HG02678 (cell line): ENCODE measurements at regions not wholly inside any gene's neighbourhood (a gene's known extent, or its start where the extent isn't known, plus 50 kb on each side); places are given as distances from the start of the nearest gene placed in this dataset.
"Not testable (repeated sequence)": the region's sequence is repeated elsewhere in the genome, so short reads cannot be mapped to it uniquely, and the experiment has no call there.

Experiments used
- ATAC-seq: cut with Tn5 transposase; IDR thresholded peaks from one replicate; pipeline ENCODE4 v1.9.1; 2021; ENCODE audit warnings: mild to moderate bottlenecking, moderate library complexity; ENCODE audit not compliant: unreplicated experiment

GRCh38 chr22:23443905-23444304 lies 136.2 kb downstream of the IGLL1 start:
- not testable (repeated sequence) for ATAC-seq

- ATAC-seq: not testable (repeated sequence)
These were observed 140.5 kb downstream of the IGLL1 start for GRCh38 chr22:23439581-23439980.

- ATAC-seq: no peak
These were observed 141.9 kb downstream of the IGLL1 start for GRCh38 chr22:23438216-23438615.

GRCh38 chr22:23437779-23438178 lies 142.3 kb downstream of the IGLL1 start:
- no peak for ATAC-seq

- not testable (repeated sequence) for ATAC-seq
These were observed 143.0 kb downstream of the IGLL1 start for GRCh38 chr22:23437107-23437395.

GRCh38 chr22:23436354-23437106 lies 143.6 kb downstream of the IGLL1 start:
- ATAC-seq: not testable (repeated sequence)

GRCh38 chr22:23435186-23435585 lies 144.9 kb downstream of the IGLL1 start:
- not testable (repeated sequence) for ATAC-seq

- ATAC-seq: not testable (repeated sequence)
These were observed 145.8 kb downstream of the IGLL1 start for GRCh38 chr22:23434198-23434830.

GRCh38 chr22:23433127-23434005 lies 146.7 kb downstream of the IGLL1 start:
- not testable (repeated sequence) for ATAC-seq

- not testable (repeated sequence) for ATAC-seq
These were observed 147.4 kb downstream of the IGLL1 start for GRCh38 chr22:23432719-23433118.

GRCh38 chr22:23431337-23432072 lies 148.6 kb downstream of the IGLL1 start:
- no peak for ATAC-seq

GRCh38 chr22:23424551-23425068 lies 155.5 kb downstream of the IGLL1 start:
- not testable (repeated sequence) for ATAC-seq

- no peak for ATAC-seq
These were observed 156.1 kb downstream of the IGLL1 start for GRCh38 chr22:23424031-23424430.

GRCh38 chr22:23422281-23422680 lies 157.8 kb downstream of the IGLL1 start:
- ATAC-seq: not testable (repeated sequence)

GRCh38 chr22:23421300-23421699 lies 158.8 kb downstream of the IGLL1 start:
- not testable (repeated sequence) for ATAC-seq

- ATAC-seq: no peak
These were observed 160.2 kb downstream of the IGLL1 start for GRCh38 chr22:23419931-23420330.

- ATAC-seq: no peak
These were observed 160.9 kb downstream of the IGLL1 start for GRCh38 chr22:23419171-23419570.

GRCh38 chr22:23418159-23418788 lies 161.8 kb downstream of the IGLL1 start:
- no peak for ATAC-seq

GRCh38 chr22:23417327-23417726 lies 162.8 kb downstream of the IGLL1 start:
- not testable (repeated sequence) for ATAC-seq

- ATAC-seq: not testable (repeated sequence)
These were observed 163.9 kb downstream of the IGLL1 start for GRCh38 chr22:23416169-23416690.
